ENCODE measurements at regions not wholly inside any gene's neighbourhood (a gene's known extent, or its start where the extent isn't known, plus 50 kb on each side); places are given as distances from the start of the nearest gene placed in this dataset.
"Not testable (repeated sequence)": the region's sequence is repeated elsewhere in the genome, so short reads cannot be mapped to it uniquely, and the experiment has no call there.

DNA sequence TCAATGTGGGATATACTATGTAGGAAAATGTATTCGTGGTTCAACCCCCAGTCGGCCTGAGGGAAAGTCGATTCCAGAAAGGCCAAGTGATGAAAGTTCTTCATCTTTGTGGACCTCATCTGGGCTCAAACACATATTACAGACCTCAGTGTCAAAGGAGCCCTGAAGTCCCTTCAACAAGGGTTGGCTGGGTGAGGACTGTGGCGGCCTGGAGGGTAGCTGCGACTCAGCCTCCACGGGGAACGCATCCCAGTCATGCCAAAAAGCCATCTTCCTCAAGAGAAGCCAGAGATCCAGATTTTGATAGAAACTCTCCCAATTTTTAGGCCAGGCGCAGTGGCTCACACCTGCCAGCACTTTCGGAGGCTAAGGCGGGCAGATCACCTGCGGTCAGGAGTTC is 158.6 kb upstream of the PTPN1 start:
- Mint-ChIP-seq H3K4me3 (no peak overlapping the region), H3K27ac (no peak overlapping the region), H3K36me3 (peaks cover 10% of the 10 kb centered on the region), H3K9me3 (no peaks in the 10 kb centered on the region), H3K4me1 (peaks cover 48% of the 10 kb centered on the region)
- ATAC-seq = no peak
- no peak for DNase-seq (ENCODE audit: low spot score in 2 of 2)

DNA sequence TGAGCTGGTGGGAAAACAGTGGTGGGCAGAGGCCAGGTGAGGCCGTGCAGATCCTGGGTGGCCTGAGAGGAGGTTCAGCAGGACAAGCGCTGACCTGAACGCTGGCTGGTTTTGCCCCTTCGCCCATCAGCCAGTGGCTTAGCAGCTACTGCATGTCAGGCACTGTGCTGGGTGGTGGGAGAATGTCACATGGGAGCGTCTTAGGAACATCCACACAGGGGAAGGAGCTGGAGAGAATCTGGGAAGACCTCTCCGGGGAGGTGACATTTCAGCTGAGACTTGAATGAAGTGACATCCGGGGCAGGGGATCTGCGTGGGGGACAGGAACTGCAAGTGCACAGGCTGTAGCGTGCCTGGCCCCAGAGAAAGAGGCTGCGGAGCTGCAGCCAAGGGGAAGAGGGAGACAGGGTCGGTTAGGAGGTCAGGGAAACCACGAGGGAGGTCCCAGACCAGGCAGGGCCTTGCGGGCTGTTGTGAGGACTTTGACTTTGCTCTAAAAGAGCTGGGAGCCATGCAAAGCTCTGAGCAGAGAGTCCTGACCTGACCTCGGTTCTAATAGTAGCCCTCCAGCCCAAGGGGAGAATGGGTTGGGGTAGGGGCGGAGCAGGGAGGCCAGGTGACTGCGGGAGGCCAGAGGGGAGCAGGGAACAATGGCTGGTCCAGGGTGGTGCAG is 156.8 kb upstream of the PTPN1 start:
- DNase-seq (ENCODE audit: low spot score in 2 of 2) (no peak), ATAC-seq (no peak)
- H3K4me3 Mint-ChIP-seq = no peak overlapping the region
- H3K36me3 Mint-ChIP-seq = peaks cover 10% of the 10 kb centered on the region
- peaks cover 30% of the 10 kb centered on the region for H3K4me1 Mint-ChIP-seq
- no peak overlapping the region for H3K27ac Mint-ChIP-seq
- H3K9me3 Mint-ChIP-seq = no peaks in the 10 kb centered on the region

DNA sequence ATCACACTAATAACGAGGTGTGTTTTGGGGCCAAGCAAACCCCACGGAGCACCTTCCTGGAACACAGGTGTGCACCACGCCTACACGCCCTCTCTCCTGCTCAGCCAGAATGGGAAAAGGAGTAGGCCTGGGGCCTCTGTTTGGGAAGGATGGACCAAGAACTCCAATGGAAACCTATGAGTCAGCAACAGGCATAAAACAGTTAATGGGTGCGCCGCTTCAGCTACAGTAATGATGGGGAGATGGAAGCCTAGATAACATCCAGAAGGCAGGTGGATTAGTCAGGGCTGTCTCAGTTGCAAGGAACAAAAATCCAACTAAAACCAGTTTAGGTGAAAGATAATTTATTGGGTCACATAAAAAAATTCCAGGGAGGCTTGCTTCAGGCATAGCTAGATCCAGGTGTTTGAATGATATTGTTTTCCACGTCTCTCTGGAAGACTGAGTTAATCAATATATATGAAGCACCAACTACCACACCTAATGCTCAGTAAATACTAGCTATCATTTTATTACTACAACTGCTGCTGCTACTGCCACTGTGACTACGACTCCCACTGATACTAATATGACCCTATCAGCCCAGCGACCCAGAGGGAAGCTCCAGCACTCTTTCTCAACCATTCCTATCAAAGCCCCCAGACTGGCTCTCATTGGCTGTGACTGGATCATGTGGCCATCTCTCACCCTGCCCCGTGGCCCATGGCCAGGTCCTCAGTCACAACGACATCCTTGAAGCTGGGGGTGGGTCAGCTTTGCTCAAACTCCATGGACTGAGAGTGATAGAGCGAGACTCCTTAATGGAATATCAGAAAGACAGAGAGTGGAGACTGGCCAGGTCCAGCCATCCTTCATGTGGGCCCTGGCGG is 155.2 kb upstream of the PTPN1 start:
- peaks cover 5% of the 10 kb centered on the region for H3K36me3 Mint-ChIP-seq
- ATAC-seq = no peak
- no peak overlapping the region for H3K27ac Mint-ChIP-seq
- peaks cover 30% of the 10 kb centered on the region for H3K4me1 Mint-ChIP-seq
- no peaks in the 10 kb centered on the region for H3K9me3 Mint-ChIP-seq
- DNase-seq (ENCODE audit: low spot score in 2 of 2) = no peak
- no peak overlapping the region for H3K4me3 Mint-ChIP-seq

DNA sequence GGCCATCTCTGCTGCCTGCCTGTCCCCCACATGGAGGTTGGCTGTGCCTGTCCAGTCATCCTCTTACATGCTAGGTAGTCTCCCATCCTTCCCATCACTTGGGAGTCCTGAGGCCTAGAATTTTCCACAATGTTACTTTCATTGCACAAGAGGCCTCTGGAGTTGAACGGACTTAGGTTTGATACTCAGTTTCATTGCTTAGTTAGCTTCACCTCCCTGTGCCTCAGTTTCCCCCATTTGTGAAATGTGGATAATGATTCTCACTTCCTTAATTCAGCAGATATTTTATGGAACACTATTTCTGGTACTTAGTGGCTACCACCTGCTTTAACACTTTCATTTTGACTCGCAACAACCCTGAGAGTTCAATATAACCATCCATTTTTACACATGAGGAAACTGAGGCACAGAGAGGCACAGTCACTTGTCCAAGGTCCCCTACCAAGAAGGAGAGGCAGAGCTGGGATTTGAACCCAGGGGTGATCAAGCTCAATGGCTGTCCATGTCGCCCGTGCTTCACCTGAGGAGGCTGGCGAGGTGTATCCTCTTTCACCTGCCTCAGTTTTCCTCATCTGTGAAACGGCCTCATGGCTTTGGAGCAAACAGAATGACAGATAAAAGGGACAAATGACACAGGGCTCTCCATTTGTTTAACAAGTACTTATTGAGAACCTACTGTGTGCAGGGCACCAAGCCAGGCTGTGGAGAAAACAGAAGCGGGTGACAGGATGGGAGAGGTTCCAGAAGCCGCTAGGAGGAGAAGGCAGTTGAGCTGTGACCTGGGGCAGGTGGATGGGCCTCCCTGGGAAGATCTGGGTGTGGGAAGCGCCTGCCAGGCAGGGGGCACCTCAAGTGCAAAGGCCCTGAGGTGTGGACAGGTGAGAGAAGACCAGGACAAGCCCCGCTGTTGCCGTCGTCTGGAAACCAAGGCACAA is 154.3 kb upstream of the PTPN1 start:
- H3K36me3 Mint-ChIP-seq = peaks cover 5% of the 10 kb centered on the region
- H3K4me1 Mint-ChIP-seq = peaks cover 23% of the 10 kb centered on the region
- H3K9me3 Mint-ChIP-seq = no peaks in the 10 kb centered on the region
- DNase-seq (ENCODE audit: low spot score in 2 of 2) (no peak), ATAC-seq (no peak)
- no peak overlapping the region for H3K4me3 Mint-ChIP-seq
- no peak overlapping the region for H3K27ac Mint-ChIP-seq

DNA sequence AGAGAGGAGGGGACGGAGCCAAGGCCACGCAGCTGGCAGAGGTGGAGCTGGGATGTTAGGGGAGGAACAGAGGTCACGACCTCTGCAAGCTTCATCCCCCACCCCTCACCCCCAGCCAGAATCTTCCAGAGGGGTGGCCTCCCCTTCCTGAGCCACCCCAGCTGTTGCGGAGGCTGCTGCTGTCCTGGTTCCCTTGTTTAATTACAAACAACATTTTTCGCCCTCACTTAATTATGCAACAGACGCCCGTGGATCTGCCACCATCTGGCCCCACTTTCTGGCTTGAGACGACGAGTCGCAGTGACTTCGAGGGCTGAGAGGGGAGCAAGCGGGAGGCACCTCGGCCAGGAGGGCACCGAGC is 153.7 kb upstream of the PTPN1 start:
- DNase-seq (ENCODE audit: low spot score in 2 of 2) (no peak), ATAC-seq (no peak)
- Mint-ChIP-seq H3K4me3 (no peak overlapping the region), H3K9me3 (no peaks in the 10 kb centered on the region), H3K36me3 (peaks cover 5% of the 10 kb centered on the region), H3K27ac (no peak overlapping the region), H3K4me1 (peaks cover 21% of the 10 kb centered on the region)

DNA sequence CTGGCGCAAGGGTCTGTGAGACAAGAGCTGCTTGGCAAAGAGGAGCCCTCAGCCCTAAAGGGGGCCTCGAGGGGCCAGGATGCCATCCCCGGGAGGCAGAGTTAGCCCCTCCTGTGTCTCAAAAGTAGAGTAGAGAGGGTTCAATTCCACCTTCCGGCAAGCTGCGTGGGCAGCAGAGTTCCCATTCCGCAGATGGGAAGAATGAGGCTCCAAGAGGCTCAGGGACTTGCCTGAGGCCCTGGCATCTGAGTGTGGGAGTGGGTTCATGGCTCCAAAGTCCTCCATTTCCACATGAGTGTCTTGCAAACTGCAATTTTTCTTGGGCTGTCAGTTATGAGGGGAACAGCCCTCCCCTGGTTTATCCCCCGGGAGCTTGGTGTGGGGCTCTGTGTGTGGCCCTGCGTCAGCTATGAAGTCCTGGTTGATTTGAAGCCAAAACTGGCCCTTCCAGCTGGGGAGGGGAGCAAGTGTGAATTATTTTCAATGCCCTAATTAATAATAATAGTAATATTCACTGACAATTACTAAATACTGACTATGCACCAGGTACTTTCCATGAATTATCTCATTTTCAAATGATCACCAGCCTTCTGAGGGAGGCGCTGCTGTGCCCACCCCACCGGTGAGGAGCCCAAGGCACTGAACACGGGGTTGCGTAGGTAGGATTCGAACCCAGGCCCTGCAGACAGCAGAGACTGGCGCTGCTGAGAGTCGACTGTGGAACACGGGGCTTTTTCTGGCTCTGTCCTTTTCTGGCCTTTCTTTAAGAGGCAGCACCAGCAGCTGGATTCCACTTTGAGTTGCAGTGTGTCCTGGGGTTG is 153.0 kb upstream of the PTPN1 start:
- no peak overlapping the region for H3K27ac Mint-ChIP-seq
- H3K36me3 Mint-ChIP-seq = peaks cover 5% of the 10 kb centered on the region
- H3K9me3 Mint-ChIP-seq = no peaks in the 10 kb centered on the region
- no peak for DNase-seq (ENCODE audit: low spot score in 2 of 2)
- peaks cover 21% of the 10 kb centered on the region for H3K4me1 Mint-ChIP-seq
- ATAC-seq = no peak
- H3K4me3 Mint-ChIP-seq = no peak overlapping the region

DNA sequence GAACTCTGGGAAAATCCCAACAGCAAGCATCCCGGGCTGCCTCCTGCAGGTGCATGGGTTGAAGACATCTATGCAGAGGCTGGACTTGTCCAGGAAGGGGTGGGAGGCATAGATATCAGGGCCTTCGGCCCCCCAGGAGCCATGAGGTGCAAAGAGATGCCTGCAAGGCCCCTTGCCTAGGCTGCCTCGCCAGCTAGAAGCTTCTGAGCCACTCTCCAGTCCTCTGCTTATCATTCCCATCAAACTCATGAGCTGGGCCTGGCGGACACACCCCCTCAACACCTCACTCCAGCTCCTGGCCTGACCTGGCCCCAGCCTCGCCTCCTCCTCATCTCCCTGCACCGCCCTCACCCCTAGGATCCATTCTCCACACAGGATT is 152.4 kb upstream of the PTPN1 start:
- Mint-ChIP-seq H3K9me3 (no peaks in the 10 kb centered on the region), H3K4me3 (no peak overlapping the region), H3K36me3 (peaks cover 5% of the 10 kb centered on the region), H3K27ac (no peak overlapping the region), H3K4me1 (peaks cover 19% of the 10 kb centered on the region)
- DNase-seq (ENCODE audit: low spot score in 2 of 2) (no peak), ATAC-seq (peak; percentile 26)

DNA sequence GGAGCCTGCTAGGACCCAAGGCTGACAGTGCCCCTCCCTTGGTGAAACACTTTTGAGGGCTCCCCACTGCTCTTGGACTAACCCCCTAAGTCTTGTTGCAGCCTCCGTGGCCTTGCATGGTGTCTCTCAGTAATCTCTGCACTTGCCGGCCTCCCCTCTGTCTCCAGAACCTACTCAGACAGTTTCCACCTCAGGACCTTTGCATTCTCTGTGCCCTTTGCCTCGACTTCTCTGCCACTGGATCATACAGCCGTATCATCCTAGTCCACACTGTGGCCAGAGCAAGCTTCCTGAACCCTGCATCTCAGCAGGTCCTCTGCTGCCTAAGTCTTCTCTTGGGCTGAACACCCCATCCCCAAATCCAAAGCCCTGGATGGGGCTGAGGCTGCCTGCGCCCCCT is 152.0 kb upstream of the PTPN1 start:
- DNase-seq (ENCODE audit: low spot score in 2 of 2) = no peak
- no peak overlapping the region for H3K4me3 Mint-ChIP-seq
- no peak overlapping the region for H3K27ac Mint-ChIP-seq
- peaks cover 15% of the 10 kb centered on the region for H3K4me1 Mint-ChIP-seq
- H3K36me3 Mint-ChIP-seq = peaks cover 5% of the 10 kb centered on the region
- no peak for ATAC-seq
- no peaks in the 10 kb centered on the region for H3K9me3 Mint-ChIP-seq

DNA sequence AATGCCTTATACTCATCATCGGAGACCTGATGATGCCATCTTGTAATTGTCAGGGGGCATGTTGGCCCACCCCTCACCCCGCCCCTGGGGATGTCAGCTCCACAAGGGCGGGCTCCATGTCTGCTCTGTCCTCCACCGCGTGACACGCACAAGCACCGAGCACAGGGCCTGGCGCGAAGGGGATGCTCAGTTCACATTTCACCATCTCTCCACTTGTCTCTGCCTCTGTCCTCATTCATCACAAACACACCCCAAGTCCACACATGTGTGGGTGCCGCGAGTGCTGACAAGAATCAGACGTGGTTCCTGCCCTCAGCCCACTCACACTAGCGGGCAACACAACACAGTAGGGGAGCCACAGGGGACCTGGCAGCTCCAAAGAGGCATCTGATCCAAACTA is 151.2 kb upstream of the PTPN1 start:
- Mint-ChIP-seq H3K9me3 (no peaks in the 10 kb centered on the region), H3K4me1 (peaks cover 9% of the 10 kb centered on the region), H3K4me3 (no peak overlapping the region), H3K27ac (no peak overlapping the region), H3K36me3 (peaks cover 5% of the 10 kb centered on the region)
- ATAC-seq = no peak
- no peak for DNase-seq (ENCODE audit: low spot score in 2 of 2)

DNA sequence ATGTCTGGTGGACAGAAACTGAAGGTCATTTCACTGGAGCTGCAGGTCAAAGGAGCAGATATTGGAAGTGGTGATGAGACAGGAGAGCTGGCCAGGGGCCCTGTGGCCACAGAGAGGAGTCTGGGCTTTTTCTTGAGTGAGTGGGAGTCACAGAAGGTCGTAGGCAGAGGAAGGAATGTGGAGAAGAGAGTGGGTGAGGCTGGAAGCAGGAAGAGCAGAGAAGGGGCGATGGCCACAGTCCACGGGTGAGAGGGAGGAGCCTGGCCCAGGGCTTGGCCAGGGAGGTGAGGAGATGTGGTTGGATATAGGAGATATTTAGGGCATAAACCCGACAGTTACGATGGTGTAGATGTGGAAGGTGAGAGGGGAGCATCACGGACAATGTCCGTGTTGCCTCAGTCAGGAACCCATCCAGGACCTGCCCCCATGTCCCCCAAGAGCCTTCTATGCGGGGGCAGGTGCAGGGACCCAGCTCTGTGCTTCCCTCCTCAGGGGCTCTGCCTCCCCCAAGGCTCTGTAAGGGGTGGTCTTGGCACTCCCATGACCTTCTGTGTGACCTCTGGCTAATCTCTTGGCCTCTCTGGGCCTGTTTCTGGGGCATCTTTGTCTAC is 150.5 kb upstream of the PTPN1 start:
- DNase-seq (ENCODE audit: low spot score in 2 of 2) = no peak
- ATAC-seq = no peak
- Mint-ChIP-seq H3K36me3 (peaks cover 5% of the 10 kb centered on the region), H3K4me3 (no peak overlapping the region), H3K4me1 (peaks cover 9% of the 10 kb centered on the region), H3K27ac (no peak overlapping the region), H3K9me3 (no peaks in the 10 kb centered on the region)

DNA sequence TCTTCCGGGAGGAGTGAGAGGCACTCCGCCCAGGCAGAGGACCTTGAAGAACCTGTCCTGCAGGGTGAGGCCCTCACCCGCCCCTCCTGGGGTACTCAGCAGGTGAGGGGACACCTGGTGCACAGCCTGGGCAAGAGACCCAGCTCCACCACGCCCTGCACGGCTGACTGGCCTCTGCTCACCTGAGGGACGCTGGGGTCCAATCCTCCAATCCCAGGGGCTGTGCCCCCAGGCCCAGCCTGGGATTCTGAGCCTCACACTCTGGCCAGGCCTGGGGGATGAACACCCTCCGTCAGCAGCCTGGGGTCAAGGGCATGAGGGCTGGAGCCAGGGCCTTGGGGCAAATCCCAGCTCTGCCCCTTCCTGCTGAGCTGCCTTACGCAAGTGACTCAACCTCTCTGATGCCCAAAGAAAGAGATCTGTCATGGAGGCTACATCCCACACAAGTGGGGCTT is 149.9 kb upstream of the PTPN1 start:
- H3K4me3 Mint-ChIP-seq = no peak overlapping the region
- no peak overlapping the region for H3K27ac Mint-ChIP-seq
- peaks cover 9% of the 10 kb centered on the region for H3K4me1 Mint-ChIP-seq
- peak; percentile 11 for ATAC-seq
- H3K36me3 Mint-ChIP-seq = peaks cover 5% of the 10 kb centered on the region
- no peak for DNase-seq (ENCODE audit: low spot score in 2 of 2)
- H3K9me3 Mint-ChIP-seq = no peaks in the 10 kb centered on the region

DNA sequence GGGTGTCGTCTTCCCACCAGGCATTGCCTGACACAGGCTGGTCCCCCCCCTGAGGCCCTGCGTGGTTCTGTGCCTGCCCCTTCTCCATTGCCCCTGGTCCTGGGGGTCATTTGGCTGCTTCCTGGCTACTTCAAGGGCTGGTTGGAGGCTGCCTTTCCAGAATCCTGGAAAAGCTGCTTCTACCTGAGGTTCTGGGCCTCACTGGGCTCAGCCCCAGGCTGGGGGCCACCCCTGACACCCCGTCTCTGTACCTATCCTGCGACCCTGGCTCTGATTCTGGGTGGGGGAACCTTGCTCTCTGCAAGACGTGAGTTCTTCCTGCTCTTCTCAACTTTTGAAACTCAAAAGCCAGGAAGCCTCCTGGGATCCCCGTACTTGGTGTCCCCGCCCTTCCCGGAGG is 149.3 kb upstream of the PTPN1 start:
- no peak for DNase-seq (ENCODE audit: low spot score in 2 of 2)
- no peak overlapping the region for H3K4me3 Mint-ChIP-seq

DNA sequence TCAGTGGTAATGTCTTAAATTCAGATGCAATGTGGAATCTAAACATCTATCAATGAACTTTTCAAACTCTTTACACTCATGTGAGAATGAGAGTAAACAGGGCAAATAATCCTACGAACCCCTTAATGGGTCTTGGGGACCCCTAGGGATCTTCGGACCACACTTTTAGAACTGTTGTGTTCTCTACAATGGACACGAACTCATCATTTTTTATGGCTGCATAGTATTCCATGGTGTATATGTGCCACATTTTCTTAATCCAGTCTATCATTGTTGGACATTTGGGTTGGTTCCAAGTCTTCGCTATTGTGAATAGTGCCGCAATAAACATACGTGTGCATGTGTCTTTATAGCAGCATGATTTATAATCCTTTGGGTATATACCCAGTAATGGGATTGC is 148.0 kb upstream of the PTPN1 start:
- not testable (repeated sequence) for H3K27ac Mint-ChIP-seq, H3K36me3 Mint-ChIP-seq

More for the DNA sequence above, 149.3 kb upstream of the PTPN1 start:
- Mint-ChIP-seq H3K9me3 (no peaks in the 10 kb centered on the region), H3K27ac (no peak overlapping the region), H3K36me3 (peaks cover 3% of the 10 kb centered on the region), H3K4me1 (peaks cover 9% of the 10 kb centered on the region)
- ATAC-seq = no peak

DNA sequence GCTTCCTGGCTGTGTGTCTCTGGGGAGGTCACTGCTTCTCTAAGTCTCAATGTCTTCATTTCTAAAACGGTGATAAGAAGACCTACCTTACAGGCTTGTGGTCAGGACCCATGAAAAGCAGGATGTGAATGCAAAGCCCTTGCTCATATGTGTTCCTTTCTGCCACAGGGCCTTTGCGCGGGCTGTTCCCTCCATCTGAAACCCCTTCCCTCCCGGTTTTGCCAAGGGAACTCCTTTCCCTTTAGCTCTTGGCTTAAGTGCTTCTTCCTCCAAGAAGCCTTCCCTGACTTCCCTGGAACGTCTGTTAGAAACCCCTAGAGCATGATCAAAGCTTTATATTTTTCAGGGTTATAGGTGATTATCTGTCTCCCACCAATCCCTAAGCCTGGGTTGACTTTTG is 147.2 kb upstream of the PTPN1 start:
- ATAC-seq (no peak), DNase-seq (ENCODE audit: low spot score in 2 of 2) (no peak)
- Mint-ChIP-seq H3K27ac (no peak overlapping the region), H3K4me1 (peaks cover 18% of the 10 kb centered on the region), H3K9me3 (no peaks in the 10 kb centered on the region), H3K4me3 (no peak overlapping the region), H3K36me3 (no peaks in the 10 kb centered on the region)

More for the DNA sequence above, 148.0 kb upstream of the PTPN1 start:
- H3K4me3 Mint-ChIP-seq; ATAC-seq; H3K9me3 Mint-ChIP-seq; DNase-seq (ENCODE audit: low spot score in 2 of 2): not testable (repeated sequence)
- H3K4me1 Mint-ChIP-seq = peaks cover 16% of the 10 kb centered on the region

Measured in stimulated activated effector memory CD8-positive, alpha-beta T cell treated with anti-CD3 and anti-CD28 coated beads, Interleukin-12 subunit alpha, Interleukin-12 subunit beta, amount 100 ng/mL, for 72 hours (primary cell).